H1 (cell line): ENCODE measurements at regions not wholly inside any gene's neighbourhood (a gene's known extent, or its start where the extent isn't known, plus 50 kb on each side); places are given as distances from the start of the nearest gene placed in this dataset.

Experiments
- CTCF ChIA-PET: fragments of 300-600 bp; sonication (Branson Sonifier 250); formaldehyde crosslinking; loops from one replicate; lab custom pipeline; 2021; ENCODE audit not compliant: partially characterized antibody; lab: Charles Lee
- POLR2A ChIA-PET: fragments of 300-600 bp; sonication (Branson Sonifier 250); formaldehyde crosslinking; loops from one replicate; lab custom pipeline; 2021; ENCODE audit warnings: inconsistent platforms; ENCODE audit not compliant: partially characterized antibody; lab: Charles Lee
- DNase-seq, 2 experiments: peaks; one replicate each; pipeline versions ENCODE4 v3.0.0 to v3.0.0-alpha.2; 2010 to 2022; ENCODE audit warnings: low spot score in 2 of 2, low read depth in 1 of 2, mixed read lengths in 1 of 2
- FAIRE-seq: peaks from 2 replicates; lab custom pipeline; 2011; peaks lifted over from hg19 to GRCh38; lab: Jason Lieb, UNC
- H2AFZ ChIP-seq: 2 replicates; pipeline ENCODE4 v1.8.1; 2012; ENCODE audit warnings: low read length, inconsistent platforms
- H2AK5ac ChIP-seq: 2 replicates; pipeline ENCODE4 v1.6.1; 2013; ENCODE audit warnings: low read depth, low read length
- H2BK120ac ChIP-seq: replicated peaks from 2 replicates; pipeline ENCODE3; 2013; ENCODE audit warnings: low read depth, low read length, inconsistent platforms
- H2BK12ac ChIP-seq: 2 replicates; pipeline ENCODE4 v1.6.1; 2013; ENCODE audit warnings: low read depth, low read length
- H2BK15ac ChIP-seq: 2 replicates; pipeline ENCODE4 v1.6.1; 2013; ENCODE audit warnings: low read length
- H2BK20ac ChIP-seq: 2 replicates; pipeline ENCODE4 v1.6.1; 2013; ENCODE audit warnings: low read length
- H2BK5ac ChIP-seq: 2 replicates; pipeline ENCODE4 v1.6.1; 2013; ENCODE audit warnings: low read depth, low read length
- H3K14ac ChIP-seq: 2 replicates; pipeline ENCODE4 v1.6.1; 2013; ENCODE audit warnings: inconsistent platforms; ENCODE audit not compliant: insufficient read length
- H3K18ac ChIP-seq: 2 replicates; pipeline ENCODE4 v1.6.1; 2013; ENCODE audit warnings: low read length; ENCODE audit errors: extremely low read depth
- H3K23ac ChIP-seq: 2 replicates; pipeline ENCODE4 v1.6.1; 2013; ENCODE audit warnings: inconsistent platforms; ENCODE audit not compliant: insufficient read length
- H3K23me2 ChIP-seq: 2 replicates; pipeline ENCODE4 v1.6.1; 2013; ENCODE audit warnings: low read depth, low read length
- H3K27ac ChIP-seq: 2 replicates; pipeline ENCODE4 v1.6.1; 2011; ENCODE audit warnings: low read depth, low read length, inconsistent platforms
- H3K27me3 ChIP-seq, 4 experiments: replicated peaks in 1 of 4; 1 replicate in 1 of 4; 2 replicates in 3 of 4; pipeline versions ENCODE4 v1.6.1 to v1.8.1; 2011 to 2013; ENCODE audit warnings: low read length in 3 of 4, mild to moderate bottlenecking in 3 of 4, inconsistent platforms in 2 of 4, mixed read lengths in 2 of 4, moderate library complexity in 1 of 4; ENCODE audit not compliant: control insufficient read depth in 3 of 4, insufficient read depth in 3 of 4; ENCODE audit errors: extremely low read depth in 1 of 4
- H3K36me3 ChIP-seq, 4 experiments: 2 replicates each; pipeline versions ENCODE4 v1.6.1 to v1.8.1; 2011 to 2013; ENCODE audit warnings: mild to moderate bottlenecking in 4 of 4, low read length in 3 of 4, moderate library complexity in 2 of 4, control low read depth in 1 of 4, inconsistent platforms in 1 of 4; ENCODE audit not compliant: insufficient read depth in 4 of 4, control insufficient read depth in 2 of 4
- H3K4ac ChIP-seq: replicated peaks from 2 replicates; pipeline ENCODE3; 2013; ENCODE audit warnings: low read length, low read depth, mixed read lengths, inconsistent platforms; ENCODE audit not compliant: insufficient read length
- H3K4me1 ChIP-seq, 4 experiments: replicated peaks in 1 of 4; 1 replicate in 1 of 4; 2 replicates in 3 of 4; pipeline versions ENCODE4 v1.6.1 to v1.8.1; 2011 to 2013; ENCODE audit warnings: low read length in 3 of 4, inconsistent platforms in 2 of 4, mixed read lengths in 1 of 4; ENCODE audit not compliant: insufficient read depth in 4 of 4, control insufficient read depth in 3 of 4
- H3K4me2 ChIP-seq, 2 experiments: 2 replicates each; pipeline versions ENCODE4 v1.6.1 to v1.8.1; 2011 to 2013; ENCODE audit warnings: low read depth in 2 of 2, low read length in 2 of 2, control low read depth in 1 of 2, inconsistent platforms in 1 of 2, mild to moderate bottlenecking in 1 of 2; ENCODE audit not compliant: insufficient read depth in 1 of 2
- H3K4me3 ChIP-seq, 4 experiments: fragments of 200-600, 300-600 bp in 1 of 4; sonication (generic), shearing (Covaris generic), sonication (Bioruptor Twin) in 1 of 4; 2 replicates each; pipeline versions ENCODE4 v1.5.1 to v1.8.1; 2011 to 2016; ENCODE audit warnings: low read length in 4 of 4, low read depth in 3 of 4, control low read depth in 2 of 4, inconsistent platforms in 2 of 4, mild to moderate bottlenecking in 2 of 4, mixed read lengths in 1 of 4, moderate library complexity in 1 of 4; ENCODE audit not compliant: insufficient read depth in 2 of 4; ENCODE audit errors: extremely low read depth in 1 of 4
- H3K56ac ChIP-seq: replicated peaks from 2 replicates; pipeline ENCODE3; 2013; ENCODE audit warnings: low read depth, mild to moderate bottlenecking, mixed read lengths, low read length, inconsistent platforms; ENCODE audit not compliant: insufficient read length
- H3K79me1 ChIP-seq: 2 replicates; pipeline ENCODE4 v1.6.1; 2013; ENCODE audit warnings: low read depth, low read length, control low read depth
- H3K79me2 ChIP-seq, 2 experiments: 2 replicates each; pipeline versions ENCODE4 v1.6.1 to v1.8.1; 2012 to 2013; ENCODE audit warnings: low read length in 2 of 2, mild to moderate bottlenecking in 2 of 2, inconsistent platforms in 1 of 2; ENCODE audit not compliant: insufficient read depth in 2 of 2, control insufficient read depth in 1 of 2
- H3K9ac ChIP-seq, 4 experiments: replicated peaks in 1 of 4; 1 replicate in 1 of 4; 2 replicates in 3 of 4; pipeline versions ENCODE4 v1.6.1 to v1.8.1; 2011 to 2013; ENCODE audit warnings: low read depth in 3 of 4, low read length in 3 of 4, control low read depth in 2 of 4, mild to moderate bottlenecking in 2 of 4, moderate library complexity in 2 of 4, inconsistent platforms in 1 of 4; ENCODE audit errors: extremely low read depth in 1 of 4
- H3K9me3 ChIP-seq, 2 experiments: 2 replicates each; pipeline versions ENCODE4 v1.6.1 to v1.8.1; 2012 to 2013; ENCODE audit warnings: mild to moderate bottlenecking in 2 of 2, moderate library complexity in 2 of 2, control low read depth in 1 of 2, inconsistent platforms in 1 of 2, low read depth in 1 of 2, low read length in 1 of 2, mixed read lengths in 1 of 2; ENCODE audit not compliant: insufficient read depth in 2 of 2
- H4K20me1 ChIP-seq, 2 experiments: replicated peaks in 1 of 2; 2 replicates each; pipeline versions ENCODE3 to v1.8.1; 2011 to 2013; ENCODE audit warnings: inconsistent platforms in 2 of 2, low read length in 2 of 2, mild to moderate bottlenecking in 1 of 2; ENCODE audit not compliant: insufficient read depth in 2 of 2, control insufficient read depth in 1 of 2
- H4K5ac ChIP-seq: 2 replicates; pipeline ENCODE4 v1.6.1; 2013; ENCODE audit warnings: low read length, low read depth, mixed read lengths, inconsistent platforms; ENCODE audit not compliant: insufficient read length
- H4K8ac ChIP-seq: 2 replicates; pipeline ENCODE4 v1.8.0; 2013; ENCODE audit warnings: mild to moderate bottlenecking, moderate library complexity, low read length, inconsistent platforms; ENCODE audit not compliant: insufficient read depth; ENCODE audit errors: extremely low read depth
- H4K91ac ChIP-seq: replicated peaks from 2 replicates; pipeline ENCODE3; 2013; ENCODE audit warnings: low read length, mixed read lengths, inconsistent platforms; ENCODE audit not compliant: insufficient read length
- BACH1 ChIP-seq: IDR thresholded peaks from 2 replicates; pipeline ENCODE4 v1.6.1; 2012; ENCODE audit warnings: low read length, improper control_type of control experiment
- HDAC2 ChIP-seq, 2 experiments: fragments of 300-600 bp in 1 of 2; sonication (generic) in 1 of 2; IDR thresholded peaks; 2 replicates each; pipeline ENCODE4 v1.6.1; 2011 to 2012; ENCODE audit warnings: low read depth in 2 of 2, low read length in 2 of 2, mild to moderate bottlenecking in 2 of 2, moderate library complexity in 2 of 2, borderline replicate concordance in 1 of 2, inconsistent platforms in 1 of 2
- POU5F1 ChIP-seq: IDR thresholded peaks from 2 replicates; pipeline ENCODE4 v1.6.1; 2011; ENCODE audit warnings: low read depth, mild to moderate bottlenecking, low read length, moderate library complexity
- RBBP5 ChIP-seq: IDR thresholded peaks from 2 replicates; pipeline ENCODE4 v1.7.1; 2012; ENCODE audit warnings: low read depth, mild to moderate bottlenecking, inconsistent platforms, low read length, moderate library complexity, borderline replicate concordance
- RFX5 ChIP-seq: IDR thresholded peaks from 2 replicates; pipeline ENCODE4 v1.6.1; 2011; ENCODE audit warnings: low read depth, low read length, improper control_type of control experiment, borderline replicate concordance
- SAP30 ChIP-seq: fragments of 300-600 bp; sonication (generic); IDR thresholded peaks from 2 replicates; pipeline ENCODE4 v1.7.1; 2012; ENCODE audit warnings: low read length, moderate library complexity, mild to moderate bottlenecking, inconsistent platforms; ENCODE audit not compliant: insufficient read depth, insufficient replicate concordance
- TAF7 ChIP-seq: optimal IDR thresholded peaks from 2 replicates; pipeline ENCODE3; 2011; ENCODE audit warnings: low read depth, mild to moderate bottlenecking, inconsistent platforms, low read length, moderate library complexity, borderline replicate concordance
- ZNF274 ChIP-seq: IDR thresholded peaks from 2 replicates; pipeline ENCODE4 v1.7.0; 2012; ENCODE audit warnings: low read length, borderline replicate concordance; ENCODE audit errors: extremely low read depth
- WGBS, 2 experiments: shearing (Covaris generic) in 1 of 2; methylation state at CpG; one replicate each; pipeline versions ENCODE4 v1.1.6 to v1.1.7; 2013 to 2015; ENCODE audit warnings: low lambda C conversion rate in 2 of 2, mixed read lengths in 2 of 2, inconsistent platforms in 1 of 2, low coverage in 1 of 2, missing lambda C conversion rate in 1 of 2; ENCODE audit not compliant: insufficient replicate concordance in 2 of 2, insufficient coverage in 1 of 2, insufficient read length in 1 of 2; ENCODE audit errors: extremely low coverage in 1 of 2, missing lambda C conversion rate in 1 of 2; 5-methylcytosine and 5-hydroxymethylcytosine counted together

DNA sequence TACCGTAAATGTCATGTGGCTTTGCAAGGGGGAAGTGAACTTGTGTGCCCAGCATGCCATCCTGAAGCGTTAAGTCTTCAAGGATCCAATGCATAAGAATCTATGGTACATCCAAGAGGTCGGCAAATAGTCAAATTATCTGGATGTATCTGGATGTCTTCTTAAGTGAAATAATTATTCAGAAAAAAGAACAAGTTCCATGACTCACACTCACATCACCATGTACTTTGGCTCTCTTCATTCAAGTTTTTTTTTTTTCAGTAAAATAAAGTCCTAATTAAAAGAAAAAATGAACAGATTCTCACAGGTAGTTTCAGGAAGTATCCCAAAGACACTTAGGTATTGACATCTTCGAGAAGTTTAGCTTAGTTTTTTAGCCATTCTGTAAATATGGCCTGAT is 62.7 kb upstream of the MEGF10 start:
- Histone ChIP-seq H2BK20ac (no peak overlapping the region), H2BK120ac (no peak overlapping the region), H3K9ac (no peak overlapping the region), H3K4me3 (no peak overlapping the region), H3K4ac (no peak overlapping the region), H4K20me1 (no peaks in the 10 kb centered on the region), H3K79me1 (no peaks in the 10 kb centered on the region), H3K23me2 (peaks cover 7% of the 10 kb centered on the region; the same call in 1 of the 2 replicates)
- TF ChIP-seq POU5F1 (no peak), RBBP5 (no peak), SAP30 (no peak), TAF7 (no peak), ZNF274 (no peak), BACH1 (no peak), HDAC2 (IDR thresholded peaks at IDR 0.05; ENCODE audit: borderline replicate concordance in 1 of 2, low read depth in 2 of 2, low read length in 2 of 2) (no peak), RFX5 (no peak)
- TF ChIP-seq, all 59 proteins: peak for 0
- DNase-seq: no peak
- CTCF ChIA-PET: interaction anchor here (1.0 to 1.6 kb wide), 6 partner anchors 9 to 364 kb away, joined by 3 to 5 read pairs (median 4); no protein-coding TSS in a partner anchor
- Histone ChIP-seq H2AFZ (no peak overlapping the region), H2AK5ac (no peak overlapping the region), H2BK5ac (no peak overlapping the region), H2BK15ac (no peak overlapping the region), H4K8ac (no peak overlapping the region), H4K91ac (no peak overlapping the region), H4K5ac (no peak overlapping the region), H3K9me3 (no peaks in the 10 kb centered on the region), H2BK12ac (no peak overlapping the region), H3K56ac (no peak overlapping the region), H3K14ac (no peak overlapping the region), H3K18ac (no peak overlapping the region), H3K23ac (no peak overlapping the region), H3K4me2 (no peak overlapping the region; a peak in 1 of 4 replicates), H3K4me1 (peaks cover 0 to 6% (median 5%) of the 10 kb centered on the region in 4 experiments; a peak in 5 of 7 replicates), H3K79me2 (no peaks in the 10 kb centered on the region), H3K27ac (no peak overlapping the region), H3K27me3 (peaks cover 0 to 8% (median 3%) of the 10 kb centered on the region in 4 experiments; a peak in 6 of 7 replicates), H3K36me3 (no peaks in the 10 kb centered on the region)
- 93% methylated on average over 4 of the region's 4 CpGs; no CpG with 5 or more reads in 1 of the 2 experiments for WGBS, 2 experiments
- POLR2A ChIA-PET: interaction anchor here (1.0 kb wide), 1 partner anchor 450 kb away, joined by 3 read pairs; no protein-coding TSS in a partner anchor
- FAIRE-seq: no peak
